ENCODE measurements at regions not wholly inside any gene's neighbourhood (a gene's known extent, or its start where the extent isn't known, plus 50 kb on each side); places are given as distances from the start of the nearest gene placed in this dataset.
"Not testable (repeated sequence)": the region's sequence is repeated elsewhere in the genome, so short reads cannot be mapped to it uniquely, and the experiment has no call there.

DNA sequence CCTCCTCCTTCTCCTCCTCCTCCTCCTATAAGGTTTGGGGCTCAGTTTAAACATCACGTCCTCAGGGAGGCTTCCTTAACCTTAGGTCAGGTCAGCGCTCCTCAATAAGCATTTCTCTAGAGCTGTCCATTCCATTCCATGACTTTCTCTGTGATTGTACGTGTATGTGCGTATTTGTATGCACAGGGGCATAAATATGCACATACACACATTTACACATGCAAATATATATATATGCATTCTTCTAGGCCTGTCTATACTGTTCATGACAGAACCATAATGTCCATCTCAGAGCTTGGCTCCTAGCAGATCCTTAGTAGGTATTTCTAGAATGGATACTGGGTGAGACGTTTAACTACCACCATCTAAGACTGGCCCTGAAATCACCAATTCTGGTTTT, 258.6 kb downstream of the STIM2 start:
- DNase-seq (ENCODE audit: low read depth in 4 of 4, low spot score in 3 of 4): no peak

DNA sequence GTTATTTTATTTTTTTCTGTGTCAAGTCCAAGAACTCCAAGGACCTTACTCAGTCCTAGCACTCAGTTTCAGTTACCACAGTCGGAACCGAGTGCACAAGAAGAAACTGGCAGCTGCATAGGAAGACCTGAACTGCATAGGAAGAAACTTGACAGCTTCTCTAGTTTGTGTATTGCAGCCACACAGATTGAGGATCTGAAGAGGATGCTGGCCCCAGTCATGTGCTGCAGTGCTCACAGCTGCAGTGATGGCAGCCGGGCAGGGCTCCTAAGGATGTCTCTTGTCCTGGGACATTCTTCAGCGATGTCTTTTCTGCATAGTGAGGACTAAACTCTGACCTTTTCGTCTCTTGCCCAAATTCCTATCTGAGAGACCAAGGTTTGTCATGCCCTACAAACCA, 261.2 kb downstream of the STIM2 start:
- DNase-seq (ENCODE audit: low read depth in 4 of 4, low spot score in 3 of 4): no peak

- no peak for DNase-seq (ENCODE audit: low read depth in 4 of 4, low spot score in 3 of 4)
Observed at GRCh38 chr4:27123123-27123768, 262.6 kb downstream of the STIM2 start.

DNA sequence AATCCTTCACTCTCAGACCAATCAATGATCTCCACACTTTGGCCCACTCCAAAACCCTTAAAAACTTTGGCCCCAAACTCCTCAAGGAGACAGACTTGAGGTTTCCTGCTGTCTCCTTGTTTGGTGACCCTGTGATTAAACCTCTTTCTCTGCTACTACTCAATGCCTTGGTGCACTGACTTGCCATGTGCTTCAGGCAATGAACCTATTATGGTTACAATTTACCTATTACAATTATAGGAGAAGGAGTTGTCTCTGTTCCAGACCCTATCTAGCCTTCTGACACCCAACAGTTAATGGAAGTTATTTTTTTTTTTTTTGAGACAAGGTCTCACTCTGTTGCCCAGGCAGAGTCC, 263.1 kb downstream of the STIM2 start:
- no peak for DNase-seq (ENCODE audit: low read depth in 4 of 4, low spot score in 3 of 4)

DNA sequence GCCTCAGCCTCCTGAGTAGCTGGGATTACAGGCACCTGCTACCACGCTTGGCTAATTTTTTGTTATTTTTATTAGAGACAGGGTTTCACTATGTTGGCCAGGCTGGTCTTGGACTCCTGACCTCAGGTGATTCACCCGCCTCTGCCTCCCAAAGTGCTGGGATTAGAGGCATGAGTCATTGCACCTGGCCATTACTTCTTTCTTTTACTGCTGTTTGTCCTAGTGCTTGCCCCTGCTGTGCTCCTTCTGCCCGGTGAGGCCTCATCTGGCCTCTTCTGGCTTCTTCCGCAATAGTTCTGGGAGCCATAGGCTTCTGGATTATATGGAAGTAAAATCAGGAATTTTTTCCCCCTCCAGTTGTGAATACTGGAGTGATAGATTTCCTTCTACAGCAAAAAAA, 266.3 kb downstream of the STIM2 start:
- not testable (repeated sequence) for DNase-seq (ENCODE audit: low read depth in 4 of 4, low spot score in 3 of 4)

DNA sequence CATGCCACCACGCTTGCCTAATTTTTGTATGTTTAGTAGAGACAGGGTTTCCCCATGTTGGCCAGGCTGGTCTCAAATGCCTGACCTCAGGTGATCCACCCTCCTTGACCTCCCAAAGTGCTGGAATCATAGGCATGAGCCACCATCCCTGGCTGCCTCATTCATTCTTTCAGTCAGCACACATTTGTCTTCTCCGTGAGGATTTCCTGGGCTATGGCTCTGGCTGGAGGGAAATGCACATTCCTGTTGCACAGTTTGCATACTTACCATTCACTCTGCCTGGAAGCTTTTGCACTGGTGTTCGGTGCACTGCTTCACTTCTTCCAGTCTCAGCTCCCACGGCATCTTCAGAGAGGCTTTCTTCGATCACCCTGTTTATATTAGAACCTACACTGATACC, 267.8 kb downstream of the STIM2 start:
- DNase-seq (ENCODE audit: low read depth in 4 of 4, low spot score in 3 of 4): no peak

GRCh38 chr4:27129871-27130366, 269.3 kb downstream of the STIM2 start:
- no peak for DNase-seq (ENCODE audit: low read depth in 4 of 4, low spot score in 3 of 4)

DNA sequence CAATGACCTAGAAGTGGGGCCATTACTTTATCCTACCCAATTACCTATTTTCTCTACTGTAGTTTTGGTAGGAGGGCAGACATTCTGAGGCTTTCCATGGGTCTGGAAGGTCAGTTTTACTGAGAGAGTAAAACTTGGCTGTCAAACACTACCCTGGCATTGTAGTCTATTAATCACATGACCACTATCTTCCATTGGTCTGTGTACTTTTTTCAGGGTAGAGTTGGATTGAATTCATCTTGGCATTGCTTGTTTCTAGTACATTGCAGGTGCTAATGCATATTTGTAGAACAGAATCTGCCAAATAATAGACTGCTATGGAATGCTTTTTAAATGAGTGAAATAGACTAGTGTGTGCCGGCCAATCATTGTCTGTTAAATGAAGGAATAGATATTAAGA, 271.9 kb downstream of the STIM2 start:
- DNase-seq (ENCODE audit: low read depth in 4 of 4, low spot score in 3 of 4): no peak

GRCh38 chr4:27140486-27140885, 279.8 kb downstream of the STIM2 start:
- no peak for DNase-seq (ENCODE audit: low read depth in 4 of 4, low spot score in 3 of 4)

GRCh38 chr4:27141530-27141929, 280.9 kb downstream of the STIM2 start:
- DNase-seq (ENCODE audit: low read depth in 4 of 4, low spot score in 3 of 4): no peak

- no peak for DNase-seq (ENCODE audit: low read depth in 4 of 4, low spot score in 3 of 4)
Observed at GRCh38 chr4:27142841-27143240, 282.2 kb downstream of the STIM2 start.

DNA sequence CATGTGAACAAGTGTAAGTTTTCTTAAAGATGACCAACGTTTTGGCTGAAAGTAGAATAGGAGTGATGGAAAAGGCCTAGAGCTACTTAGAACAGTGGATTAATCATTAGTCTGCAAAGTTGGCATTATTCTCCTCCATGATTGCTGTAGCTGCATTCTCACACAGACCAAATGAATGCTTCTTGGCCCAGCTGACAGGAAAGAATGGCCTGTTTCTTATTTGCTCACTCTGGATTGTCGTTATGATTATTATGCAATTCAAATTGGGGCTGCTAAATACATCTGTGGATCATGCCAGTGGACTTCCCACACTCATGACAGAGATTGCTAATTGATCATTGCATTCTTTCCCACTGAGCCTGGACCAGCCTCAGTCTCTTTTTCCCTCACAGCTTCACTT, 285.0 kb downstream of the STIM2 start:
- DNase-seq (ENCODE audit: low read depth in 4 of 4, low spot score in 3 of 4): no peak

DNA sequence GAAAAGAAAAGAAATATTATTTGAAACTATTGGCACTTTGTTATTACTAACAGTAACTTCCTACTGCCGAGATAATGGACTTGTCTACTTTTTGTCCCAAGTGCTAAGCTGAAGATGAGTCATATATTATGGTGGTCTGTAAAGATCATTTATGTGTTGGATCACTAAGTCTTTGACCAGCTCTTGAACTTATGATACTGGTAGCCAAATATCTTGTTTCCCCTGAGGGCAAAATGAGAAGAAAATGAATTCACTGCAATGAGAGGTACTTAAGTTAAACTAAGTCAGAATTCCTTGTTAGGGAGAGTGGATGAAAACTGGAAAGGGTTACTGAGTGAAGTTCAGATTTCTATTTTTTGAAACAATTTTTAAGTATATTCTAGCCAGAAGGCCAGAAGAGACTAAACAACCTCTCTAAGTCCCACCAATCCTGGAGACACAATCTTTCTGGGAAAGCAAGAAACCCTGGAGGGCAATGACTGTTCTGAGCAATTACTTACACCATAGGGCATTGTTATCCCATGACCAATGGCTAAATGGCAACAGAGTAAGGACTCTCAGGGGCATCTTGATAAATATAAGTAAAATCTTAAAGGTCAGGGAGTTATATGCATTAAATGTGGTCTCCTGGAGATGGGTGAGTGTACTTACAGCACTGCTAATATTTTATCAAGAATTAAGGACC, 287.7 kb downstream of the STIM2 start:
- DNase-seq (ENCODE audit: low read depth in 4 of 4, low spot score in 3 of 4): no peak

DNA sequence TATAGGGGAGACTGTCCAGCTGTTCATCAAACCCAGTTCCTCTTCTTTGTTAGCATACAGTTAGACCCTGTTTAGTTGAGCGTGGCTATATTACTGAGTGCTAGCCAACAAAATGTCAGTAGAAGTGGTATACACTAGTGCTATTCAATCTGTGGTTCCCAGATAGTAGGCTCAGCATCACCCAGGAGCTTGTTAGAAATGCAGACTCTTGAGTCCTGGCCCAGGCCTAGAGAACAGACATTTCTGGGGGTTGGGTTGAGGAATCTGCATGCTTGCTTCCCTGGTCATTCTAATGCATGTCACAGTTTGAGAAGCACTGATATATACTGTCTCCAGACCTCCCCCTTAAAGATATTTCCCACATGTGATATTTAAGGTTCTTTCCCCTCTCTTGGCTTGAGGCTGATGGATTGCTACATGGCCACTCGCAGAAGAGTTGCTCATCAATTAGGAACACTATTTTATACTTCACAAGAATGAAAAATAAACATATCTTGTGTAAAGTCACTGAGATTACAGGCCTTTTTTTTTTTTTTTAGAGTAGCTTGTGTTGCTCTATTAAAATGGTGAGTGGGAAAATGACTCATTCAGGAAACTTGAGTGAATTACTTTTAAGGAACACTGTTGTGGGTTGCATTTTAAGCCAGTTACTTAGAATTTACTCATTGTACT, 289.0 kb downstream of the STIM2 start:
- DNase-seq (ENCODE audit: low read depth in 4 of 4, low spot score in 3 of 4): no peak

GRCh38 chr4:27152703-27153102, 292.1 kb downstream of the STIM2 start:
- DNase-seq (ENCODE audit: low read depth in 4 of 4, low spot score in 3 of 4): no peak

GRCh38 chr4:27154706-27155105, 294.1 kb downstream of the STIM2 start:
- DNase-seq (ENCODE audit: low read depth in 4 of 4, low spot score in 3 of 4): peak in 3 of 4 donors; percentile 14 to 22 (median 18)

DNA sequence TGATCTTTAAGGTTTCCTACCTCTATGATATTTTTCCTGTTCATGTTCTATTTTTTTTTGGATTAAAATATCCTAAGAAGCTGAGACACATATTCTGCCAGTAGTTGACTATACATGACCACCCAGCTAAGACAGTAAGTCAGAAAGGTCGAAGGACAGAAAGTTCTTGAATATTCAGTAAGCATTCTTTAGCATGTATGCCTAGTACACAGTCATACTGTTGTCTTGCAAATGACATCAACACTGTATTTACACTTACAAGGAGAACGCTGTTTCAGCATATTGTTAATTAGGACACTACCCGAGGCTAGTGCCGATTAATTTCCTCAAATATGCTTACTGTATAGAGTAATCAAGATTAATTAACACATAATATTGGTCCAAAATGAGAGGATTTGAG, 300.6 kb downstream of the STIM2 start:
- no peak for DNase-seq (ENCODE audit: low read depth in 4 of 4, low spot score in 3 of 4)

GRCh38 chr4:27168783-27169182, 308.1 kb downstream of the STIM2 start:
- no peak for DNase-seq (ENCODE audit: low read depth in 4 of 4, low spot score in 3 of 4)

- DNase-seq (ENCODE audit: low read depth in 4 of 4, low spot score in 3 of 4): no peak
Observed at GRCh38 chr4:27173280-27173679, 312.6 kb downstream of the STIM2 start.

DNA sequence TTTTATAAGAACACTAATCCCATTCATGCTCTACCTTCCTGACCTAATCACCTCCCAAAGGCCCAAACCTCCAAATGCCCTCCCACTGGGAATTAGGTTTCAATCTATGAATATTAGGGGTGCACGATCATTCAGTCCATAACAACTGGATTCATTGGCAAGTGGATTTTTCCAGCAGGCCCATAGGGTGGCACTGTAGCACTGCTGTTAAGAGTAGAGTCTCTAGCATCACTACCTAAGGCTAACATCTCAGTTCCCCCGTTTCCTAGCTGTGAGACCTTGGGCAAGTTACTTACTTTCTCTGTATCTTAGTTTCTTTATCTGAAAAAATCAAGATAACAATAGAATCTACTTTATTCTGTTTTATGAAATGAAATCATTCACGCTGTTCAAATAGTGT, 315.8 kb downstream of the STIM2 start:
- no peak for DNase-seq (ENCODE audit: low read depth in 4 of 4, low spot score in 3 of 4)

DNA sequence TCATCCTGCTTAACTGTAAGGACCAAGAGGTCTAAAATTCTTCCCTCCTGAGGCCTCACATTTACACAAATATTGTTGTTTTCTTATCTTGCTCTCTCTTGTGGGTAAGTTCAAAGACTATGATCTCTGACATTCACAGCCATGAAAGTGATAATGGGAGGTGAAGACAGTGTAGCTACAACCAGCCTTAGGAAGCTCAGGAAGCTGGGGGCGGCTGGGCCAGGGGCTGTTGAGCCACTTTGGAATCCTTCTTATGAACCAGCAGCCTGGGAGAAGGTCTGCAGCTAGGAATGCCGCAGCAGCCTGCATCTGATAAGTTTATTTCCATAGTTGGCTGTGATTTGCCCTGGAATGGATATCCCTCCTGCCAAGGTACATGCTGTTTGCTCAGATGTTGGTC, 316.2 kb downstream of the STIM2 start:
- DNase-seq (ENCODE audit: low read depth in 4 of 4, low spot score in 3 of 4): no peak

DNA sequence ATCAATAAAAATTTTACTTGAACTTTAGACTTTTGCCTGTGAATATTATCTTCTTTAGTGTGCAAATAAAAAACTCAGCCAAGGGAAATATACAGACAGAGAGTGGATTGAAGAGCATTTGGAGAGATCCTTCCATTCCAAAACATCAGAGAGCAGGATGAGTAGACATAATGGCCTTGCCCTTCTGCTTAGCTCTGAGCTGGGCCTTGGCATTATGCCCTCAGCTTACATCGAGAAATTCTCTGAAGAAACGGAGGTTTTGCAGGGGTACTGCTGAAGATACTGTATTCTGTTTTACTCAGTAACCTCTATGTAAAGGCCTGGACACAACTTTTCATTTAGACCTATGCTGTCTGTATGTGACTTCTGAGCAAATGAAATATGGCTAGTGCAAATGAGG, 317.4 kb downstream of the STIM2 start:
- no peak for DNase-seq (ENCODE audit: low read depth in 4 of 4, low spot score in 3 of 4)
